ENCODE measurements at regions not wholly inside any gene's neighbourhood (a gene's known extent, or its start where the extent isn't known, plus 50 kb on each side); places are given as distances from the start of the nearest gene placed in this dataset.

DNA sequence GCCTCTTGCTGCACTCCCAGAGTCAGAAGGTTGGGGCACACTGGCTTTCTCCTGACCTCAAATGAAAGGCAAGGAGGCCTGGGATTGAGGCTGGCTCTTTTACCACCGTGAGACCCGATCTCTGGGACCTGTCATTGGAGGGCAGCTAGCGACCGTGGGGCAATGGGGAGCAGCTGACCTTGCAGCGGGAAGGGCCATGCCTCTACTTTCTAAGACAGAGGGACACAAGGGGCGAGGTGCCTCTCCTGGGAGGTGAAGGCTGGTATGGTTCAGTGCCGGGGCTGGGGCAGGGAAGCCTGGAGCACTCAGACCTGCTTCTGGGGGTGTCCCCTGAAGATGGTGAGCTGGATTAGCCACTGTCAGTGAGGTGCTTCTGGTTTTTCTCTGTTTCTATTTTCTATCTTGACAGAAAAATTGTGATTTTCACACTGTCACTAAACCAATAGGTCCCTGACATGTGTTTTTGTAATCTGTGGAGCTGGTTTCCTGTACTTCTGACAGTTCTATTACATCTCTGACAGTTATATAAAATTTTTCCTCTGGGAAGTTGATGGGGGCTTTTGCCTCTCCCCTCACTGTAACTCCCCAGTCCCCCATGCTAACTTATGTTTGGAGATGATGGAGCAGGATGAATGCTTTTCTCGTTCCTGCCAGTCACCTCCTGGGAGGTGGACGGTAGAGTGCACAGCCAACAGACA lies 340.8 kb downstream of the RPS24 start:
- DNase-seq, result no peak

DNA sequence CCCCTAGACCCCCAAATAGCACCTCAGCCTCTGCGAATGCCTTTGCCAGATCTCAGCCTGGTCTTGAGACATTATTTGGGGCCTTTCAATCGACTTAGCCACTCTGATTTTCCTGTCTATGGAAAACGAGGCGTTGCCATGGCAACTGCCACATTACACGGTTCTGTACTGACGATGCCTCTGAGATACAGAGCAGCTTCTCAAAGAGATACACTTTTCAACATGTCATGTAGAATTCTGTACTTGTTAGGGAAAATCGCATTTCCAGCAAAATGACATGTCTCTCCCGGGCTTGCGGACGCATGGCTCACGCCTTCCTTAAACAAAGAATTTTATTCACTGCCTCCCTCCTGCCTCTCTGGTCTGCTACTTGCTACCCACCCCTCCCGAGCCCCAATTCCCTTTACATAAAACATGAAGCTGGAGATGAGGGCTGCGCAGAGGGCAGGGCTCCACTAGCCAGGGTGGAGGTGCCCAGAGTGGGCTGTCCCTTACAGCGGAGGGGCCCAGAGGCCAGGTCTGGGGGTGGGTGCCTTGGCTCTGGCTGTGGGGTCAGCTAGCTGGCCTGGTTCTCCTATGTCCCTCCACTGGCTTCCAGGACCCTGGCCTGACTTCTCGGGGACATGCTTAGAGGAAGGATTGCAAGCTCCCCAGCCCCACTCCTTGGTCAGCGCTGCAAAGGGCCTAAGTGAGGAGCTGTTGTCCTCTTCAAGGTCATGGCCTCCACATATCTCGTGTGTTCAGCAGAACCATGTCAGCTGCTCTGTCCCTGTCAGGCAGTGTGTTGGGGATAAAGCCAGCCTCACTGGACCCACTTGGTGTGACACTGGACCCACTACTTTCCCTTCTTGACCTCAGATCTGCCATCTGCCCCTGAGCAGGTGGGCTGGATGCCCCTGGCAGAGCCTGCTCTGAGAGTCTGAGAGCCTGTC lies 342.5 kb downstream of the RPS24 start:
- peak; percentile 72 for DNase-seq

DNA sequence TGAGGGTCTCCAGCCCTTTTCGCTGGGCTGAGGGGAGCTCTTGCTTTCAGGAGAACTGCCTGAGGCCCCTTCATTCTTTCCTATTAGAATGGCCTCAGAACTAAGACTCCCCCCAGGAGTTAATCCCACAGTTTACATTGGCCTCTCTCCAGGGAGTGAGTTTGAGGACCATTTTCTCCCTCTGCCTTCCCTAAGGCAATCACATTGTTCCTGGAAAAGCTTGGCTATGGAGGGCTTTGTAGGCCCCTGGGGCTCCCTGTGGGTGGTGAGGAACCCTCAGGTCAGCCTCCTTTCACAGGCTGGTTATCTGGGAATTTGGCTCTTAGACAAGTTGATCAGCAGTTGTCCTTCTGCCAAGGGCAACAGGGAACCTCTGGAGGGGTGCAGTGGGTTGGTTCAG lies 343.7 kb downstream of the RPS24 start:
- no peak for DNase-seq

DNA sequence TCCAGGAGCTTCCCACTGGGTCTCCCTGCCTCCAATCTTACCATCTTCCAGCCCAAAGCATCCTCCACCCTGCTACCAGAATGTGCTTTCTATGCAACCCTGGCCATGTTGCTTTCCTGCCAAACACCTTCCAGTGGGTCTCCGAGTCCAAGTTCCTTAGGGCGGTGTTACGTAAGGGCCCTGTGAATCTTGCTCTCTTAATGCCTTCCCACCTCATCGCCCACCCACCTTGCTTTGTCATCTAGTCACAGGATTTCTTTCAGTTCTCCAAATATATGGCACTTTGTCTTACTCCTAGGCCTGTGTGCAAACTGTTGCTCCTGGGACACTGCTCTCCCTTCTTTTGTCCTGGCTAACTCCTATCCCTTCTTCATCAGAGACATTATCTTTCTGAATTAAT lies 344.5 kb downstream of the RPS24 start:
- DNase-seq, result no peak

DNA sequence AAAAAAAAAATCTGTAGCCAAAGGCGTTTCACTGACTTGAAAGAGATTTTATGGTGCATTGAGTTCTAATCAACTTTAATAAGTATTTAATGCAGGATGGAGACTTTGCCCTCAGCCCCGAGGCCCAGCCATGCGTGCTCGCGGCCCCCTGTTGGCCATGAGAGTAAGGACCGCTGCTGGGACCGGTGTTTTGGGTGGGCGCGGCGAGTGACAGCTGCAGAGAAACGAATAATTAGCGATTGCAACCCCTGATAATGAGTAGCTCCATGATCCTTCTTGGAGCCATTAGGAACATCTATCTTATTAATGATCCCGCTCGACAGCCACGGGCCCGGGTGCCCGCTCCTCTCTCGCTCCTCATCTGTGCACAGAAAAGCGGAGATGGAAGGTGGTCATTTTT lies 347.4 kb downstream of the RPS24 start:
- DNase-seq, result peak; percentile 71

DNA sequence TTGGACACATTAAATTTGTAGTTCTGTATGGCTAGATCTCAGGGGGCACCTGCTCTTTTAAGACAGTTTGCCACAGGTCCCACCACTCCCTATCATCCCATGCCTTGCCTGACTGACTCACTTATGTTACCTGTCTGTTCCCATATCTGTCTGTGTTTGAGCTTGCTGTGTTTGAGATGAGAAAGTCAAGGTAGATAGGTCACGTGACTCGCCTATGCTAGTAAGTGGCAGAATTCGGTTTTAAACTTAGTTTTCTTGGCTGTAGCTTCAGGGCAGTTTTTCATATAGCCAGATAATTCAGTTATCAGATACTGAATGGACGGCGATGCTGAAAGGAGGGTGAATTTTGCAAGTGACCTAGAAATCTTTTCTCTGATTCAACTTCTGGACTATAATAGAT lies 348.4 kb downstream of the RPS24 start:
- no peak for DNase-seq

DNA sequence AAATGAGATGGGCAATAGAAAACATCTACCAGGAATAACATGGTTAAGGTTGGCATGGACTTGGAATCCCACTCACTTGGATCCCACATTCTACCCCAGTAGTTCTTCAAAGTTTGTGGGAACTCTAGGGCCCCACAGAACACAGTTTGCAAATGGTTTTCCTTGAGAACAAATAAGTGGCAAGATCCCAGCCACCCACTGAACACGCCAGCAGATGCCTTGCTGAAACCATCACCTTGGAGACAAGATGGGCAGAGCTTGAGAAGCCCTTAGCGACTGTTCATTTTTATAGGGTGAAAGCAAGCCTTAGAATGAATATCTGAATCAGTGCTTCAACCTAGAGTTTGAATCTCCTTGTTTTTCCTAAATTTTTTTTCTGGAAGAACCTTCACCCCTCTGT lies 349.1 kb downstream of the RPS24 start:
- DNase-seq, result no peak

DNA sequence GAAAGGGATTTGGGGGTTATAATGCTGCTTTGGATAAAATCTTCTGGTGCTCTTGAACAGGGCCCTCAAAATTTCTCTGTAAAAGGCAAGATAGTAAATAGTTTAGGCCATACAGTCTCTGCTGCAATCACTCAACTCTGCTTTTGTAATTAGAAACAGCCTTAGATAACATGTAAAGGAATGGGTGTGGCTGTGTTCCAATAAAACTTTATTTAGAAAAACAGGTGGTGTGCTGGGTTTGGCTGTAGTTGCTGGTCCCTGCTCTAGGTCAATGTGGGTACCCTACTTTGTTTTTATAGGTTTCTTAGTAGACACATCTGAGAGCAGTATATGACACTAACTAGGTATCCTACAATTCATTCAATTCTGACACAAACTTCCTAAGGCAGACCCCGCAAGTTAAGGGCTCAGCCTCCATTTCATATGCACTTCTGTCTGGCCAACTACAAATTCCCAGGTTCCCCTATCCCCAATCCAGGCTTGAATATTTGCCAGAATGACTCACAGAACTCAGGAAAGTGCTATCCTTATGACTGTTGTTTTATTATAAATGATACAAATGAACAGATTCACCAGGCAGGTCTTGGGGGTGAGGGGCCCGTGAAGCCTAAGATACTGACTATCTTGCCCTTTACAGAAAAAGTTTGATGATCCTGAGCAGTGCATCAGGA lies 349.9 kb downstream of the RPS24 start:
- no peak for DNase-seq

DNA sequence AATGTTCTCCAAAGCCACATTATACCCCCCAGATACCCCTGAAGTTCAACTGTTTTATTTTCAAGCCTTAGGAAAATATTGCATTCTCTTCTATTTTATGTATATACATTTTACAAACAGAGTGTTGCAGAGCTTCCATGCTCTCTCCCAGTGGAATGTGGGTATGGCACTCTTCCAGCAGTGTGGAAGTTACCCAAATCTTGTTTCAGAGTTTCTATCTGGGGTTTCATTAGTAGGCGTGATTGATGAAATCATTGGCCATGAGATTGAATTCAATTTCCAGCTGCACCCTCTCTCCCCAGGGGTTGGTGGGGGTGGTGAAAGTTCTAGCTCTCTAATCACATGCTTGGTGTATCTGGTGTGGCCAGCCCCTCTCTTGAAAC lies 350.4 kb downstream of the RPS24 start:
- DNase-seq, result no peak

DNA sequence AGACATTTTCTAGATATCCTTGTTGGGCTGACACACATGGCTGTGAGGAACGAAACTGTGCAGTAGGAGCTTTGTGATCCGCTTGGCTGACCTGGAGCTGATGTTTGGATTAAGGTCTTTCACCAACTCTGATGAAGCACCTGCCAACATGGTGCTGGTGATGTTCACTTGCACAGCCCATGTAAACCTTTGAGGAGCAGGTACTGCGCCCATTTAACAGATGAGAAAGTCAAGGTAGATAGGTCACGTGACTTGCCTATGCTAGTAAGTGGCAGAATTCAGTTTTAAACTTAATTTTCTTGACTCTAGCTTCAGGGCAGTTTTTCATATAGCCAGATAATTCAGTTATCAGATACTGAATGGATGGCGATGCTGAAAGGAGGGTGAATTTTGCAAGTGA lies 351.9 kb downstream of the RPS24 start:
- no peak for DNase-seq

DNA sequence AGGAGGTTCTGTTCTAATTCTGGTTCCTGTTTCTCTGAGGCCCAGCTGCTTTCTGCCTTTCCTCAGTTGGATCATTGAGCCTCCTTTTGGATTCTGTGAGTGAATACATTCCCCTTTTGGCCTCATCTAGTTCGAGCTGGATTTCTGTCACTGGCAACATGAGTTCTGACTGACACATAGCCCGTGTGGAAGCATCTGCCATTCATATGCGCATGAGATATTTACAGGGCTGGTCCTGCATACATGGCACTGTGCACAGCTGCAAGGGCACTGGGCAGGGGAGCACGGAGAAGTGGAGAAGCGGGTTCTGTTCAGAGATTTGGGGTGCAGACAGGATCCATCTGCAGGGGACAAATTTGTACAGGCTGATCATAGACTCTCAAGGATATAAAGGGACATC lies 352.8 kb downstream of the RPS24 start:
- no peak for DNase-seq

DNA sequence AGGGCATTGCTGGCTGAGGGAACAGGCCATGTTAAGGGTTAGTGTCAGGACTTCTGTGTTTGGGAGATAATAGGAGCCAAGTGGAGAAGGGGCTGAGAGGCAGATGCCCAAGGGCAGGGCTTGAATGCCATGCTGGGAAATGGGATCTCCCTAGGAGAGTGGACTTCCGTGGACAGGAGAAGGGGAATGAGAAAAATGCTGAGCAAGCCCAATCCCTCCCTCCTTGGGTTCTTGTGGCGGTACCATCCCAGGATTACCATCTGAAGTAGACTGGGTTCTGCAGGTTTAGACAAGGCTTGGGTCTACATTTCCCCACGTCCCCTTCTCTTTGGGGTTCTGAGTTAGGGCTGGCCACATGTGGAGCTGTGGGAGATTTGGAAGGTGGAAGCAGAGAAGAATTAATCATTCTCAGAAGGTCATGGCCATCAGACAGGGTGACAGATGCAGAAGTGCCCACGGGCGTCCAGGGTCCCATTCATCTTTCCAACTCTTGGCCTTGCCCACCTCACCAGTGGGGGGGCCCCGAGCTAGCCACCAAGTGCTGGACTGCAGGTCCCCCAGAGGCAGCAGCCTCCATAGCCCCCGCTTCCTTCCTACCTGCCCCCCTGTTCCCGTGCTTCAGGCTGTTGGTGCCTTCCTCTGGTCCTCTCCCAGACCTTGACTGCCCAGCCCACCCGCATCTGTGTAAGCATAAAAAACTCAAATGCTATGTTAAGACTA lies 354.8 kb downstream of the RPS24 start:
- no peak for DNase-seq

DNA sequence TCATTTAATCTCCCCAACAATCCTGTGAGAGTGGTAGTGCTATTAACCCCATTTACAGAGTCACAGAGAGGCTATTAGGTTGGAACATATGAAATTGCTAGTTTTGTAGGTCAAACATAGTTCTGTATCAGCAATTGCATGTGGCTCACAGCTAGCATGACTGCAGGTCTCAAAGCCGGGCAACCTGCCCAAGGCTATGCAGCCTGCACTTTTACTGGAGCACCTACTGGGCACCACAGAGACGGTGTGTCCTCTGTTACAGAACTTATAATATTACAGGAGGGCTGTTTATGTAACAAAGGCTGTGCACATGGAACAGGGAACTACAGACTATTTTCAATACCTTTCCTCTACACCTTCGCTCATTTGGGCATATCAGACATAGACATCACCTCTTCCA lies 355.8 kb downstream of the RPS24 start:
- no peak for DNase-seq

DNA sequence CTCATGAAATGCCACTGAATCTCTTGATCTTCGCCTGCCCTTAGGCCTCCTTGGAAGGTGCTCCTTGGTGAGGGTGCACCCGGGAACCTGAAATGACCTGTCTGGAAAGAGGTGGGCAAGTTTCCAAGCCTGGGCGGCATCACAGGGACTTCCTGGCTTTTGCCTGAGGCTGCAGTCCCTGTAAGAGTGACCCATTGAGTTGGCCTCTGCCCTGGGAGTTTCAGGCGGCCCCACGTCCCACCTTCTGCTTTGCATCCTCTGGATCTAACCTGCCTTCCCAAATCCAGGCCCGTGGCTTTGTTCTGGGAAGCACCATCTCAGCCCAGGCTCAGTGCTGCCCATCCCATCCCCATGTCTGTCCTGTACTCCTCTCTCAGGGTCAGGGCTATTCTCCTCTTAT lies 356.4 kb downstream of the RPS24 start:
- DNase-seq, result no peak

DNA sequence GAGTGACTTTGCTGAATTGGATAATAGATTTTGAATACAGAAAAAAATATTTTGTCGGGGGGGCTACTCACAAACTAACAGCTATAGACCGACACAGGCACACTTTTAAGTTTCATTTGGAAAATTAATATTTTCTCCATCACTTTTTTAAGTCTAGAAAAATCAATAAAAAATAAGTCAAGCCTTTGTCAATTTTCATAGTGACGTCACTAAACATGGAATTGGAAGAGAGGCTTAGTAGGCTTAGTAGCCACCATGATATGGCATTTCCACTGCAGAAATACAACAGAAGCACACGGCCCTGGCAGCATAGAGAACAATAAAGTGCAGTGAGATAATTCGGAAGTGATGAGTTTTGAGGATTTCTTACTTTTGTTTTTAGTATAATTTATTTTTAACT lies 357.2 kb downstream of the RPS24 start:
- no peak for DNase-seq

DNA sequence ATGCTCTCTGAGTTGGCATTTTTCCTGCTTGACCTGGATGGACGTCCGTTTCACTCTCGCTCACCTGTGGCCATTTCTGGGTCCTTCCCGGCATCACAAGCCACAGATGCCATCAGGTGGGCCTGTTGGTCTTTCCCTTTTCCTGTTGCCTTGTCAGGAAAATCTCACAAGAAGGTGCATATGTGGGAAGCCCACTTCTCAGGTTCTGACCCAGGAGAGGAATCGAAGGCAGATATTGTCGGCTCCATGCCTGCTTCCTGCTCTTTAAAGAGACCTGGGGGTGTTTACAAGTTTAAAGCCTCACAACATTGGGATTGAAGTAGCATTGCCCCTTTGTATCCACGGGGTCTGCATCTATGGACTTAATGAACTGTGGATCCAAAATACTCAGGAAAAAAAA lies 357.9 kb downstream of the RPS24 start:
- no peak for DNase-seq

DNA sequence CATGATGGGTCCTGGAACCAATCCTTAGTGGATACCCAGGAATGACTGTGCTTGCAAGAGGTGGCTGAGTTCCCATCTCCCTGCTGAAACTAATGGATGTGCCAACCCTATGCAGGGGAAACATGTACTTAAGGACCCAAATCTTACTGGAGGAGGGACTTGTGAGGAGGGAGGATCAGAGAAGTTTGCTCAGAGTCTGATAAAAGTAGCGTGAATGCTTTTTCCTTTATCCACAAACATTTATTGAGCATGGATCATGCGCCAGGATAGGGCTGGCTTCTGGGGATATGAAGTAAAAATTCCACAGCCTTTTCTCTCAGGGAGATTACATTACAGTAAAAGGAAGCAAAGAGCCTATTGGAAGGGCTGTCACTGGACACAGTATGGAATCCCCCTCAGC lies 358.5 kb downstream of the RPS24 start:
- DNase-seq, result no peak

DNA sequence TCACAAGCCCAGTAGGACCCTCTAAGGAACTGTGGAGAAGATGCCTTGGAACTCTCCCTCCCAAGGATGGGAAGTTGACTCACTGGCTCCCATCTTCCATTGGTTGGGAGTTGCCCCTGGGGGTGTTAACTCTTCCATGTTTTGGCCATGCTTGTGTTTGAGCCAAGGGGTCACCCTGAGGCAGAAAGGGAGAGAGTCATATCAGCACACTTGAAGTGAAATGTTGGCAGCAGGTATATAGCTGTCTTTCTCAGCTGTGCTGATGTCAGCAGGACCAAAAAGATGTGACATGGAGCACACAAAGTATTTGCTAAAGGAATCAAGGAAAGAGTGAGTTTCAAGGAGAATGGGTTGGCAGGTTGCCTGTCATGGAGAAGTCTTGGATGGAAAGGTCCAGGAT lies 359.4 kb downstream of the RPS24 start:
- no peak for DNase-seq

DNA sequence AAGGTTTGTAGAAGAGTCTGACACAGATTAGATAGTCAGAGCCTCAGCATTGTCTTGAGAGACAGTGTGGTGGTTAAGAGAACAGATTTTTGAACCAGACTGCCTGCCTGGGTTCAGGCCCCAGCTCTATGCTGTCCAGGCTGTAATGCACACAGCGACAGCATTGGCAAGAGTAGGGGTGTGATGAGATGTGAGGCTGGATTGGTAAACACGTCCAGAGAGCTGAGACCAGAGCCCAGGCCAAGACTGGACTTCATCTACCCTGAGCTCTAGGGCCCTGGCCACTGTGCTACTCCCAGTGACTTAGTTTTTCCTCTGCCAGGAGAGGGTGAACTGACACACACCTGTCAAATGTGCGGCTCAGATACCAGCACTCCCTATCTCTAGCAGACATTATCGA lies 360.4 kb downstream of the RPS24 start:
- no peak for DNase-seq

DNA sequence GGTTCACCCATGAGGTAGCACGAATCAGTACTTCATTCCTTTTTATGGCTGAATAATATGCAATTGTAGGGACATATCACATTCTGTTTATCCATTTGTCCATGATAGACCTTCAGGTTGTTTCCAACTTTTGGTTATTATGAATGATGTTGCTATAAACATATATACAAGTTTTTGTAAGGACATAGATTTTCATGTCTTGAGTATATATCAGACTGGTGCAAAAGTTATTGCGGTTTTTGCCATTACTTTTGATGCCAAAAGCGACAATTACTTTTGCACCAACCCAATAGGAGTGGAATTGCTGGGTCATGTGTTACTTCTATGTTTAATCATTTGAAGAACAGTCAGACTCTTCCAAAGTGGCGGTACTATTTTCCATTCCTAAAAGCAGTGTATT lies 361.5 kb downstream of the RPS24 start:
- no peak for DNase-seq

DNA sequence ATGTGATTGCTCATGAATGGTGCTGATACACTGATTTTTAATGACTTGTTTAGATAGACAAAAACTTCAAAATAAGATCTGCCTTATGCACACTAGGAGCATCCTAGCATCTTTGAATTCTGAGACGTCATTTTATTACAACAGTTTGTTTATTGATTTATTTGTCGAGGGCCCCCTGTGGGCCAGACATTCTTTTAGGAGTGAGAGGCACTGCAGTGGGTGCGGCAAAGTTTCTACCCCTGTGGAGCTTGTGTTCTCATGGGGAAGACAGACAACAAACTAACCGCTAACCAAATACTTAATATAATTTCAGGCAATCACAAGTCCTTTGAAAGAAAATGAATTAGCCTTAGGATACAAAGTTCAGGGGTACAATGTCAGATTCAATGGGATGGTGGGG lies 363.1 kb downstream of the RPS24 start:
- DNase-seq, result no peak

DNA sequence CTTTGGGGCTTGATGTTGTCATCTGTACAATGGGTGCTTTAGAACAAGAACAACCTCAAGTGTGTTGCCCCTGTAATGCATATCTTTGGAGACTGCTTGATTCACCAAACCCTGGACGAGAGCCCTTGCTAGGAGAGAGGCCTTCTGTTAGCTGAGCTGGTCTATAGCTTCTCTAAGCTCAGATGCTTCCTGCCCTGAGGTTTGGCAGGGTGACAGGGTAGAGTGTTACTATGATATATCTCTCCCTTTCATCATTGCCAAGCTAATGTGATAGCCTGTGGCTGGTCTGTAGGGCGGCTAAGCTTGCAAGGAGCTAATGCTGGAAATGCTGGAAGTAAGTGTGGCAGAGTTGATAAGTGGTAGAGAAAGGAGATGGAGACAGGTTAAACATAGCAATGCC lies 364.1 kb downstream of the RPS24 start:
- DNase-seq, result no peak

DNA sequence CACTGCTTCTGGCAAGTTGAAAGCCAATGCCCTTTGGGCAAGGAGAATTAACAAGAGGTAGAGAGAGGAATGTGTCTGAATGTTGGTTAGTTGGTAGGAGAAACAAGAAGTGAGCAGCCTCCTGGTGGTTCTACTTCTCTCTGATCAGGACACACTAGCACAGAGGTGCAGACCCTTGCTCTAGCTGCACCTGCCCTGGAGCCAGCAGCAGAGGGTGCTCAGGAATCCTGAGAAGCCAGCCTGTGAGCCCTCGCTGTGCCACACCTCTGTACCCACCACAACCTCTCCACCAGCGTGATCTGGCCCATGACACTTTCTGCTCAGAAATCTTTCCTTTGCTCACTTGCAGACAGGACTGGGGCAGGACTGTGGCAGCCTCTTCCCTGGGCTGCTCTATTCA lies 364.7 kb downstream of the RPS24 start:
- no peak for DNase-seq
